NOMO-1 treated with DMSO at 0.1 percent for 48 hours (cell line): ENCODE measurements at regions not wholly inside any gene's neighbourhood (a gene's known extent, or its start where the extent isn't known, plus 50 kb on each side); places are given as distances from the start of the nearest gene placed in this dataset.

Experiments
- DNase-seq: peaks from one replicate; lab custom pipeline; 2025; ENCODE audit not compliant: unreplicated experiment; lab: John Stamatoyannopoulos, UW

DNA sequence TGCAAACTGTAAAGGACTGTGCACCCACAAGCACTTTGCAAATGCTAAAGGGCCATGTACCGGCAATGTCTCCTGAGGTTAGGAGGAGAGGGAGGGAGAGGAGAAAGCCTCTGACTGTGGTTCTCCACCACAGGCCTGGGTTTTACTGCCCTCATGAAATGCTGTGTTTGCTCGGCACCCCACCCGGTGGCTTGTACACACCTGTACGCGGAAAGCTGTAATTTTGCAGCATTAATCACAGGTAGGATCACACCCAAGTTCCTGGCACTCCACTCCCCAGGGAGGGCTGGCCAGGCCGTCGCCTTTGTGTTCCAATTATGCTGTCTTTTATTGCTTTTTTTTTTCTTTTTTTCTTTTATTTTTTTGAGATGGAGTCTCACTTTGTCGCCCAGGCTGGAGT, 78.5 kb upstream of the MYL10 start:
- no peak for DNase-seq

DNA sequence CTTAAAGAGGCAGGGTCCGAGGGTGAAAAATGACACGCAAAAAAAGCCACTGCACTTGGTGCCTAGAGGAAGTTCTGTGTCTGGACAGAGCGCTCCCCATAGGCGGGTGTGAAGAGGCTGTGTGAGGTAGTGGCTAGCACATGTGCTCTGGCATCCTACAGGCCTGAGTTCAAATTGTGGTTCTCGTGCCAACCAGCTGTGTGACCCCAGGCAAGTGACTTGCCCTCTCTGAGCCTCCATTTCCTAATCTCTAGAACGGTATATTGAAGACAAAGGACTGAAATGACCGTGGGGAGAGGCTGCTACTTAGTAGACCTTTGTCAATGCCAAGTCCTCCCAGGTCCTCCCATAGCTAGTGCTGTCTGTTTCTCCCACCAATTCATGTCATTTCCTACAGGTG, 79.1 kb upstream of the MYL10 start:
- no peak for DNase-seq

DNA sequence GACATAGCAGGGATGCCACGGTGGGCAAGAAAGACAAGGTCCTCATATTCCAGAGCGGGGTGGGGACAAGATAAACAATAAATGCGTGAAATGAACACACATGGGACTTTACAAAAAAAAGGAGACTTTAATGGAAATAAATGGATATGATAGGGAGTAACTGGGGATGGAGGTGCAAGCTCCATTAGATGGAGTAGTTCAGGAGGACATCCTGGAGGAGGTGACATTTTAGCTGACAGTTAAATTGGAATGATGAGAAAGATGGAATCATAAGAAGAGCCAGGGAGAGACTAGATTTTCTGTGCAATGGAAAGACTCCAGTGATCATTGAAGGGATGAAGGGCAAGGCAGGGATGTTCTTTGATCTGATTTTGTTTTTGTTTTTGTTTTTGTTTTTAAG, 83.6 kb upstream of the MYL10 start:
- DNase-seq = no peak

DNA sequence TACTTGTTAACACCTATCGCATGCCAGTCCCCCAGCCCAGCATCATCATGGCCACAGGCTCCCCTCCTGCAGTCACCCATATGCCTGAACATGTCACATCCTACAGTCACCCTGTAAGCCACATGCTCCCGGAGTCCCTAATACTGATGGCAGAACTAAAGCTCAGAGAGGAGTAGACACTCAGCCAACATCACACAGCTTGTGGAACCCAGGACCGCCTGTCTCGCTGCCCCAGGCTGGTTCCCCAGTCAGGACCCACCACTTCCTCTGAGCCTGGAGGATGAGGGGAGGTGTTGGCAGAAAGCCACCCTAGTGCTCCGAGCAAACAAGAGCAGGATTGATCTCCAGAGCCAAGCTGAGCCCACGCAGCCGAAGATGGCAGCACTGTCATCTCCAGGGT, 85.0 kb upstream of the MYL10 start:
- no peak for DNase-seq

DNA sequence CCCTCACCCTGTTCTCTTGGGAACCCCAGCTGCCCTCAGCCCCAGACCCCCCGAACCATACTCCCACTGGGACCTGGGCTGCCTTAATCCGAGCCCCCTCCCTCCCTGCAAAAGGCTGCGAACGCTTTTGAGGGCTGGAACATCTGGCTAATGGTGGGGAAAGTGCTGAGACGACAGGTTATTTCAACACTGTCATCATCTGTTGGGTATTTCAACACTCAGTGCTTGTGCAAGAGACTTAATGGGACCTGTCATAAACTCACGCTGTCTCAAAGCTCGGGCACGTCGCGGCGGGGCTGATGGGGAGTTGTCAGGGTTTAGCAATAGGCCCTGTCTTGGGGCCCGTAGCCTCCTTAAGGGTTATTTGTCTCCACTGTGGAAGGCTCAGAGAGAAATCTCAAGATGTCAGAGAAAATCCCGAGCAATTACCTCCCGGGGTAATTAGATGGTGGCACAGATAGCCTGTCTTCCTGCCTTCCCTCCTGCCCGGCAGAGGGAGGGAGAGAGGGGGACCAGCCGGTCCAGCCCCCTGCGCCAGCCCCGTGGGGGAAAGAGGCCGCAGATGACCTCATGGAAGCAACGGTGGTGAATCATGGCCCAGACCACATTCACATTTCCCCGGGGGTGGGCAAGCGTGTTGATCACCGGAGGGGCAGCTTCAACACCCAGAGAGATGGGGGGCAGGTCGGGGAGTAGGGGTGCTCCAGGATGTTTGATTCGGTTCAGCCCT, 88.7 kb upstream of the MYL10 start:
- DNase-seq = peak; percentile 99

DNA sequence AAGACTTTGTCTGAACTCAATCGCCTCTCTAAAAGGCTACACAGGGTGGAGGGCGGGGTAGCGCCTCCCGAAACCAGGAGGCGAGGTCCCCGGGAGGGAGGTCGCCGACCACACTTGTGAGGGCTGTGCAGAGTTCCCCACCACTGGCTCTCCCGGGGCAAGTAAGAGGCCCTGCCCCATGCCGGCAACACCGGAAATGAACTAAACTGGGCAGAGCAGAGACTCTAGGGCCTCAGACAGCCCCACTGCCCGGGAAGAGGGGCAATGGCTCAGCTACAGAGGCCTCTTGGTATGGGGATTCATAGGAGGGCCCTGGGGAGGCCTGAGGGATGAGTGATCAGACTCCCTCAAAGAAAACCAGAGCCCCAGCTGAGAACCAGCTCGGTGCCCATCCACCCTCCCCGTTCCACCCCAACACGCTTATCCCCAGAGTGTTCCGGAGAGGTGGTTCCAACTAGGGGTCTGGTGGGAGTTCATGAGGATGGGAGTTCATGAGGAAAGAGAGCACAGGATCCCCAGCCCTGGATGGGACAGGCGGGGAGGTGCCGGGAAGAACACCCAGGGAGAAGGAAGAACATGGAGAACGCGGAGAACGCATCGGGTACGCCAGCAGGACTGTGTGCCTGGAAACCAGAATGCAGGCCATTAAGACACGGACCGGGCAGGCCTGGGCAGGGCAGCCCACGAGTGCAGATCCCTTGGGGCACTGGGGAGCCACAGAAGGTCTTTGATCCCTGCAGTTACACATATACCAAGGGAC, 89.4 kb upstream of the MYL10 start:
- peak; percentile 91 for DNase-seq

DNA sequence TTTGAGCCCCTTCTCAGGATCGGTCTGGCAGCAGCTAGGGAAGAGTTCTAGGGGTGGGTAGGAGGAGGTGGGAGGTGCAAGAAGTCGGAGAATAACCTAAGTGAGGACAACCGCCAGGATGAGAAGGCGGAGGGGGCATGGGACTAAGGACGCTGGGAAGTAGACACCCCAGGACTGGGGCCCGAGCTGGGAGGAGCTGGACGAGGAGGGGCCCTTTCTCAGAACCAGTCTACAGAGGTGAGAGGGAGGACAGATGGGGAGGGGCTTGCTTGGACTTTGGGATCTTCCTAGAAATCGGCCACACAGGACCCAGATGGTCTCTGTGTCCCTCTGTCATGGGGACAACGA, 90.0 kb upstream of the MYL10 start:
- DNase-seq = no peak

DNA sequence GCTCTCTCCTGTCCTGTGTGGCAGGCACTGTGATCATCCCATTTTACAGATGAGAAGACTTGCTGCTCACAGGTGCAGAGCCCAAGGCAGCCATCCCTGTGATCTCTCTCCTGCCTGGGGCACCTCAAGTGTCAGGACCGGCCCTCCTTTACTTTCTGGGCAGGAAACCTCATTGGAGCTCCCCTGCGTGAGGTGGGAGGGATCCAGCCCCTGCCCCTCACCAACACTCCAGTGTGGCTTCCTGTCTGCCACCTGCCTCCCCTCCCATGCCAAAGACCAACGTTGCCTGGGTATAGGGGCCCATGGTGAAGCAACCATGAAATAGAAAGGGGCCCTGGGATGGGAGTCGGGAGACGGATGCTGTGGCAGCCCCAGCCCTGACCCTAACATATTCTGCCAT, 91.2 kb upstream of the MYL10 start:
- DNase-seq = no peak

DNA sequence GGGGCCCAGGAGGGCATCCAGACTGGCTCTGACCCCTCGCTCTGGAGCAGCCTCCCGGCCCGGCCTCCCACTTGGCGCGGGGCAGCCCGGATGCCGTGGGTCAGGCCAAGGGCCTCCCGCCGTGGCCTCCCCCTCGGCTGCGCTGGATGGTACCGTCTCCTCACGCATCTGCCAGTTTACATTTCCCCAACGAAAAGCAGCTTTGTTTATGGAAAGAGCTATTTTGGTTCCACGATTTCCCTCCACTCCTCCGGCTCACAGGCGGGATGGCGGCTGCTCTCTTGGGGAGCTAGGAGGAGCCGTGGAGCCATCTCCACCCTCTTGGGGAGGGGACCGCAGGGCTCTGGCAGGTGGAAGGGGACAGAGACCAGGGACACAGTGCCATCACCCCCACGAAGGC, 93.2 kb upstream of the MYL10 start:
- no peak for DNase-seq

DNA sequence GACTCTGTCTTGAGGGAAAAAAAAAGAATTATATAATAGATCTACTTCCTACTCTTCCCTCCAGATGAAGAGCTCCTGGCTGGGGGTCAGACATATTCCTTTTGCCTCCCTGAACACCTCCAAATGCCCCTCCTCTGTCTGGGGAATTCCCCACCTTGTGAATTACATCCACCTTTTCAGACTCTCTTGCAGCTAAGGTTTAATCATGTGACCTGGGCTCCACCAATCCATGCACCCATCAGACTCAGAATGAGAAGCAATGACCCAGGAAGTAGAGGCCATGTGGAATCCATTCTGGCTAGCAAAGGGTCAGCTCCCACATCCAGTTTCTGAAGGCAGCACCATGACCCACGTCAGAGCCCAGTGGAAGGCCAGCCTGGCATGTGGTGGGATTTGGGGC, 93.6 kb upstream of the CUX1 start:
- no peak for DNase-seq

DNA sequence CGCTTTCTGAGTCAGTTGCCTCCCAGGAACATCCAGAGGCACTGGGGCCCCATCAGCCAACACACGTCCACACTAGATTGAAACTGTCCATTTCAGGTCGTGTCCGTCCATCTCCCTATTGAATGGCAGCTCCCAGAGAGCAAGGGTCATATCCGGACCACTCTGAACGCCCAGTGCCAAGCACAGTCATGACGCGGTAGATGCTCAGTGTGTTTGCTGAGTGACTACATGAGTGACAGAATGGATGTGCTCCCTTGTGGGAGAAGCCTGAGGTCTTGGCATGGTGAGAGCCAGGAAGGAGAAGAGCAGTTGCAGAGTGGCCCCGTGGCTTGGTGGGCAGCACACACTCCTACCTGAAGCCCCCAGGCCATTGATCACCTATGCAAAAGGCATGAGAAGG, 92.5 kb upstream of the CUX1 start:
- no peak for DNase-seq

DNA sequence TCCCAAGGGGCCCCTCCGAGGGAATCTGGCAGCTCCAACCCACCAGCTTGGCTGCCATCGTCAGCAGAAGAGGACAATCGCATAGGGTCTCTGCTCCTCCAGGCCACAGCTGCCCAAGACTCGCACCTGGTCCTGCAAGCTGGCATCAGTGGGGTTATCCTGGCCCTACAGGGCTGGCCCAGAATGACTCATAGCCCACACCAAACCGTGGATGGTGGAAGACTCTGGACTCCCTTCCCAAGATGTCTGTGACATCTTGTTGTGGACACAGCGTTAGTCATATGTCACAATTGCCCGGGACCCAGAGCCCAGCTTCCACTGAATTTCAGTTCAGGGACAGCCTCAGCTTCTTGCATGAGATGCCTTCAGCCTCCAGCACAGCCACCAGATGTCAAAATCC, 91.5 kb upstream of the CUX1 start:
- DNase-seq = no peak

DNA sequence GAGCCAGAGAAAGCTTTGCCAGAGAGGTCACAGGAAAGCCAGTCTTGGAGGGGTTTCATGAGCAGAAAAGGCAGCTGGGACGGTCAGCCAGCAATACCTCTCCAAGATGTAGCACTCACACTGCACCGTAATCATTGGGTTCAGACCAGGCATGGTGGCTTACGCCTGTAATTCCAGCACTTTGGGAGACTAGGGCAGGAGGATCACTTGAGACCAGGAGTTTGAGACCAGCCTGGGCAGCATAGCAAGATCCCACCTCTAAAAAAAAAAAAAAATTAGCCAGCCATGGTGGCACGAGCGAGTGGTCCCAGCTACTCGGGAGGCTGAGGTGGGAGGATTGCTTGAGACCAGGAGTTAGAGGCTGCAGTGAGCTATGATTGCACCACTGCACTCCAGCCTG, 90.2 kb upstream of the CUX1 start:
- no peak for DNase-seq

DNA sequence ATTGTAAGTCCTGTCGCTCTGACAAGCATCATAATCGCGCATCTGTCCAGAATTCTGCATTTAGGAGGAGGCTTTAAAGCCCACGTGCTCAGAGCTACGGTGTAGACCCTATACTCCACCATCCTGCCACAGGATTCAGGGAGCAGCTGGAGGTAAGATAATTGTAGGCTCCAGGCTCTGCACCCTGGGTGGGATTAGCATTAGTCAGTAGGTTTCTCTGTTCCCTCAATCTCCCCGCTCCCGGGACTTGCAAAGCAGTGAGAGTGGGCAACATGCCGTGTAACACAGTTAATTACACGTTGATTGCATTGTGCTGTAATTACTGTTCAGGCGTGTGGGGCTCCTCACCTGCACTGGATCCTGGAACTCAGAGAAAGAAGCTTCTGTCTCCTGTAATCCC, 89.3 kb upstream of the CUX1 start:
- DNase-seq = no peak

DNA sequence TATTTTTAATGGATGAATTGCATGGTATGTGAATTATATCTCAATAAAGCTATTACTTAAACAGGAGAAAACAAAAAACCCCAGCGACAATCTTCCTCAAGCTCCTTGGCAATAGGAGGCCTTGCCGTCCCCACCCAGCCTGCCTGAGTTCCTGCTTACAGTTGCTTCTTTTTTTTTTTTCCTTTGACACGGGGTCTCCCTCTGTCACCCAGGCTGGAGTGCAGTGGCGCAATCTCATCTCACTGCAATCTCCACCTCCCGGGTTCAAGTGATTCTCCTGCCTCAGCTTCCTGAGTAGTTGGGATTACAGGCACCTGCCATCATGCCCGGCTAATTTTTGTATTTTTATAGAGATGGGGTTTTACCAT, 88.6 kb upstream of the CUX1 start:
- peak; percentile 87 for DNase-seq

DNA sequence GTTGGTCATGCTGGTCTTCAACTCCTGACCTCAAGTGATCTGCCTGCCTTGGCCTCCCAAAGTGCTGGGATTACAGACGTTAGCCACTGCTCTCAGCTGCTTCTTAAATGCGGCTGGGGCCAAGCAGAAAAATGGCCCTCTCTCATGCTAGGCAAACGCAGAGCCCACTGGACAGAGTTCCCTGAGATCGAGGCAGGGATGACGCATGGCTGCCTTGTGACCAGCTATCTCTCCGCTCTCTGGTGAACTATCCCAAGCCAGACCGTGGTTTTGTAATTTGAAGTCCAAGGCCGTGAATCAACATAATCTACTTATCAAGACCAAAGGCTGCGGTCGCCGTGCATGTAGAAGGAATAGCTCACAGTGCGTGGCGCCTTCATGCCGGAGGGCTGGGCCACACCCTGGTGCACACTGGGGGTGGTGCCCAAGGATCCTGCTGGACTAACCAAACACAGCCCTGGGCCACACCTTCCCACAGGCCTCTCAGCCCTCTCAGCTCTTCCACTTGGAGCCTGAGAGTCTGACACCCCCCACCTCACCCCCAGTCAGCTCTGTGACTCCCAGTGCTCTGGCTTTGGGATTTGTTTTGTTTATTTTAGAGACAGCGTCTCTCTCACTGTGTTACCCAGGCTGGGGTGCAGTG, 88.1 kb upstream of the CUX1 start:
- DNase-seq = peak; percentile 47

DNA sequence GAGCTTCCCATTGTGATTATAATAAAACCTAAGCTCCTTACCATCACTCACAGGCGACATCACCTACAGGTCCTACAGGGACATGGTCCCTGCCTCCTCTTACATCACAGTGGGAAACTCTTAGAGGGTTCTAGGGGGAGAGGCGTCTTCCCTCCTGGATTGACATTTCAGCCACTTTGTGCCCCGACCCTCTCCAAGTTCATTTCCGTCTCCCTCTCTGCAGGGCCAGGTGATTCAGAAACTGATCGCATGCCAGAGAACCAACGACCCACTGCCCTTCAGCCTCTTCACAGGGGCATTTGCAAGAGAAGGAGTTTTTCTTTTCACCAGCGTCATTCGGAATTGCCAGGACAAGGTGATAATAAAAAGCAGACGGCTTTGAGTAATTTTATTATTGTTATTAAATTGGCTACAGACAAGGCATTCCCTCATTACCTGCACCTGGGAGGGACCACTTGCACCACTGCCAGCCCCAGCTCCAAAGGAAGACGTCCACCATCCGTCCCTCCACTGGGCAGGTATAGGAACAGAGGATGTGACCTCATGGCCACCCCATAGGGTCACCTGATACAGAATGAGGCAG, 85.8 kb upstream of the CUX1 start:
- DNase-seq = no peak

DNA sequence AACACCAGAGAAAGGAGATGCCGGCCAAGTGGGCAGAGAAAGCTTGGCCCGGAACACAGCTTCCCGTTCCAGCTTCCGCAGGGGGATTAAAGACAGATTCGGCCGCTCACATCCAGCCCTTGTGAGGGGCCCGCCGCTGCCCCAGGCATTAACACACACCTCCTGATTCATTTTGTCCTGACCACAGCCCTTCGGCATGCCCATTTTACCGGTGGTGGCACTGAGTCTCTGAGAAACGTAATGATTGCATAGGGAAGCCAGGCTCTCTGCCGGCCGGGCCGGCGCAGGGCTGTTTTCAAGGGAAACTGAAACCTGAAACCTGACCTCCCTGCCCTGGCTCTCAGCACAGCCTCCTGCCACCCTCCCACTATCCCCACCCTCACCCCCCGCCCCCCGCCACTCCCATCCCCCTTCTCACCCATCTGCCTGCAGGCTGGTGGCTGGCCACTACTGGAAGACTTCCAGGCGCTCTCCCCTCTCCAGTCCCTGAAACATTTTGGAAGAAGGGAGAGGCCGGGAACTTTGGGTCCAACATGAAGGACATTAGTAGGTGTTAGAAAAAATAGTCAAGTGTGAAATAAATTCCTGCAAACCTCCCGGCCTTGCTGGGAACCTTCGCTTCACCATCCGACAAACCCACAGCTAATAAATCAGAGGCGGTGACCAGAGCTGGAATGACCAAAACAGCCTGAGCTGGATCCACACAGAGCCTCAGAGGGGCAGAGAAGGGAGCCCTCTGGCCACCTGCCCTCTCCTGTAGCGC, 83.5 kb upstream of the CUX1 start:
- peak; percentile 48 for DNase-seq

DNA sequence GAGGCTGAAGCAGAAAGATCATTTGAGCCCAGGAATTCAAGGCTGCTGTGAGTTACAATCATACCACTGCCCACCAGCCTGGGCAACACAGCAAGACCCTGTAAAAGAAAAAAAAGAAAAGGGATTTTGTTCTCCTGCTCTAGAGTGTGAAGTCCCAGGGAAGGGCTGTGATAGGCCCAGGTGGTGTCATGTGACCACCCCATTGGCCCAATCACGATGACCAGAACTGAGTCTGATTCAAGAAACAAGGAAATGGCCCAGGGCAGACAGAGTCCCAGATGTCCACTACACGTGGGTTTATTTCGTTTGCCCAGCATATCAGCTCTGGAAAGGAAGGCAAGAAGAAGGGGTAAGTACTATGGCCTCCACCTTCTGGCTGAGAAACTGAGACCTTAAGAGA, 81.3 kb upstream of the CUX1 start:
- peak; percentile 19 for DNase-seq

DNA sequence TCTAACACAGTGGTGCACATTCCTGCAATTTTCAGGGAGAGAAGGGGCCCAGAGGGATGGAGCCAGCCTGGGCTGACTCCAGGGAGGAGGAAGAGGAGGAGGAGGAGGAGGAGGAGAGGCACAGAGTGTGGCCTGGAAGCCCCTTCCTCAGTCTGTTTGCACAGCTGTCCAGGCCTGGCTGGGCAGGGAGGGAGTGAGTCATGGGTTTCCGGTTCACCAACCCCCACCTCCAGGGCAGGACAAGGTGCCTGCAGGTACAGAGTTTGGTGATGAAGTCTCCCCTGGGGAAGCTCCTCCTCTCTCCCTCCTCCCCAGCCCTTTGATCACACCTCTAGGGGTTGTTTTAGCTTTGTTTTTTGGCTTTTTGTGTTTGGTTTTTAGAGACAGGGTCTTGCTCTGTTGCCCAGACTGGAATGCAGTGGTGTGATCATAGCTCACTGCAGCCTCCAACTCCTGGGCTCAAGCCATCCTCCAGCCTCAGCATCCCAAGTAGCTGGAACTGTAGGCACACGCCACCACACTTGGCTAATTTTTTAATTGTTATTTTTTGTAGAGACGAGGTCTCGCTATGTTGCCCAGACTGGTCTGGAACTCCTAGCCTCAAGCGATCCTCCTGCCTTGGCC, 77.5 kb upstream of the CUX1 start:
- DNase-seq = no peak
